ENCODE measurements at regions not wholly inside any gene's neighbourhood (a gene's known extent, or its start where the extent isn't known, plus 50 kb on each side); places are given as distances from the start of the nearest gene placed in this dataset.

DNA sequence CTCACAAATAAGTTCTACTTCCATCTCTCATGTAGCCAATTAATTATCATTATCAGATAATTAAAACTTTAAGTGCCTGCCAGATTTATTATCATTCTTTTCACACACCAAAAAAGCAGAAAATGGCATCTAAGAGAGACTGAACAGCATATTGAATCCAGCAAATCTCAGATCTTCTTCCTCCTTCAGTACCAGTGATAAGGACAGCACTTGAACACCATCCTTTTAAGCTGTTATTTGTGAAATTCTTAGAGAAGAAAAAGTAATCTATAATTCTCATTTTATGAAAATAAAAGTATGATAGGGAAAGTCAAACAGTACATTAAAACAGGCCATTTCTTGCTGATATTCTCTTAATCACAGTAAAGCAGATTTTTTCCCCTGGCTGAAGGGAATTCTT, 104.5 kb downstream of the ELAPOR2 start:
- TF ChIP-seq, protein P1, sequence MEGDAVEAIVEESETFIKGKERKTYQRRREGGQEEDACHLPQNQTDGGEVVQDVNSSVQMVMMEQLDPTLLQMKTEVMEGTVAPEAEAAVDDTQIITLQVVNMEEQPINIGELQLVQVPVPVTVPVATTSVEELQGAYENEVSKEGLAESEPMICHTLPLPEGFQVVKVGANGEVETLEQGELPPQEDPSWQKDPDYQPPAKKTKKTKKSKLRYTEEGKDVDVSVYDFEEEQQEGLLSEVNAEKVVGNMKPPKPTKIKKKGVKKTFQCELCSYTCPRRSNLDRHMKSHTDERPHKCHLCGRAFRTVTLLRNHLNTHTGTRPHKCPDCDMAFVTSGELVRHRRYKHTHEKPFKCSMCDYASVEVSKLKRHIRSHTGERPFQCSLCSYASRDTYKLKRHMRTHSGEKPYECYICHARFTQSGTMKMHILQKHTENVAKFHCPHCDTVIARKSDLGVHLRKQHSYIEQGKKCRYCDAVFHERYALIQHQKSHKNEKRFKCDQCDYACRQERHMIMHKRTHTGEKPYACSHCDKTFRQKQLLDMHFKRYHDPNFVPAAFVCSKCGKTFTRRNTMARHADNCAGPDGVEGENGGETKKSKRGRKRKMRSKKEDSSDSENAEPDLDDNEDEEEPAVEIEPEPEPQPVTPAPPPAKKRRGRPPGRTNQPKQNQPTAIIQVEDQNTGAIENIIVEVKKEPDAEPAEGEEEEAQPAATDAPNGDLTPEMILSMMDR (IDR thresholded peaks at IDR 0.05; ENCODE audit: insufficient read depth, low read length, severe bottlenecking): no peak
- FAIRE-seq: no peak

DNA sequence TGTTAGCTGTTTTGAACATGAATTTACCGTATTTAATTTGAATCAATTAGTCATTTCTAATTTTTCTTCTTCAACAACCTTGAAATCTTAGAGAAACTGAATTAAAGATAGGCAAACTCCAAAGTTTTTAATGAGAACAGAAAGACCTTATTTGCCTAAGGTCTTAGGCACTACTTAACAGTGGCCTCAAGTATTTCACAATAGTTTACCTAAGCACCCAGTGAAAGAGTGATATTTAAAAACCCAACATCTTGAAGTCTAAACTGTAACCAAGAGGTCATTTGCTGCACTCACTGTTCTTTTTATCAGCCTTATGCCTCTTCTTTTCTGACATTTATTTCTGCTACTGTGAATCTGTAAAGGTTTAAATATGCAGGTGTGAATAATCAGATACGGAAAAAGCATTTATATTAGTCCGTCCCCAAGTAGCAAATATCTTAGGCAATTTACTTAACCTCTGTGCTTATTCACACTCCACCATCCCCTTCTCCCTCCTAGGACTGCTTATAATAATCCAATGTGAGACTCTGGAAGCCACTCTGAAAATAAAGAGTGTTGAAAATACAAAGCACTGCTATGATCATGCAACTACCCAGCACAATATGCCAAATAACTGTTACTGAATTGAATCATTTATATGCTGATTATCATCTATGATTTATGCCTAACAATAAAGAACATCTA, 105.7 kb downstream of the ELAPOR2 start:
- no peak for FAIRE-seq
- TF ChIP-seq, protein P1 (IDR thresholded peaks at IDR 0.05; ENCODE audit: insufficient read depth, low read length, severe bottlenecking): no peak
- no peak for DNase-seq (ENCODE audit: low read depth)
- H3K27me3 ChIP-seq (ENCODE audit: control insufficient read depth, insufficient read depth, low read length): no peaks in the 10 kb centered on the region
- H3K4me3 ChIP-seq (ENCODE audit: low read depth, low read length): no peak overlapping the region
- H3K36me3 ChIP-seq (ENCODE audit: control insufficient read depth, insufficient read depth, low read length): no peaks in the 10 kb centered on the region

More for the DNA sequence above, 104.5 kb downstream of the ELAPOR2 start:
- H3K27me3 ChIP-seq (ENCODE audit: control insufficient read depth, insufficient read depth, low read length): no peaks in the 10 kb centered on the region
- no peaks in the 10 kb centered on the region for H3K36me3 ChIP-seq (ENCODE audit: control insufficient read depth, insufficient read depth, low read length)
- no peak for DNase-seq (ENCODE audit: low read depth)
- no peak overlapping the region for H3K4me3 ChIP-seq (ENCODE audit: low read depth, low read length)

- TF ChIP-seq, protein P1 (IDR thresholded peaks at IDR 0.05; ENCODE audit: insufficient read depth, low read length, severe bottlenecking): no peak
- FAIRE-seq (no peak), DNase-seq (ENCODE audit: low read depth) (no peak)
- no peaks in the 10 kb centered on the region for H3K36me3 ChIP-seq (ENCODE audit: control insufficient read depth, insufficient read depth, low read length)
- H3K27me3 ChIP-seq (ENCODE audit: control insufficient read depth, insufficient read depth, low read length): no peaks in the 10 kb centered on the region
- no peak overlapping the region for H3K4me3 ChIP-seq (ENCODE audit: low read depth, low read length)
These were observed 106.2 kb downstream of the ELAPOR2 start for GRCh38 chr7:86953219-86953618.

- TF ChIP-seq, protein P1 (IDR thresholded peaks at IDR 0.05; ENCODE audit: insufficient read depth, low read length, severe bottlenecking): no peak
- H3K27me3 ChIP-seq (ENCODE audit: control insufficient read depth, insufficient read depth, low read length): no peaks in the 10 kb centered on the region
- DNase-seq (ENCODE audit: low read depth) (no peak), FAIRE-seq (no peak)
- H3K4me3 ChIP-seq (ENCODE audit: low read depth, low read length): no peak overlapping the region
- no peaks in the 10 kb centered on the region for H3K36me3 ChIP-seq (ENCODE audit: control insufficient read depth, insufficient read depth, low read length)
These were observed 107.6 kb downstream of the ELAPOR2 start for GRCh38 chr7:86951895-86952294.

GRCh38 chr7:86950944-86951343, 108.5 kb downstream of the ELAPOR2 start:
- Histone ChIP-seq H3K27me3 (ENCODE audit: control insufficient read depth, insufficient read depth, low read length) (no peaks in the 10 kb centered on the region), H3K36me3 (ENCODE audit: control insufficient read depth, insufficient read depth, low read length) (no peaks in the 10 kb centered on the region), H3K4me3 (ENCODE audit: low read depth, low read length) (no peak overlapping the region)
- TF ChIP-seq, protein P1 (IDR thresholded peaks at IDR 0.05; ENCODE audit: insufficient read depth, low read length, severe bottlenecking): no peak
- DNase-seq (ENCODE audit: low read depth) (no peak), FAIRE-seq (no peak)

GRCh38 chr7:86950360-86950759, 109.1 kb downstream of the ELAPOR2 start:
- no peak for FAIRE-seq
- Histone ChIP-seq H3K4me3 (ENCODE audit: low read depth, low read length) (no peak overlapping the region), H3K36me3 (ENCODE audit: control insufficient read depth, insufficient read depth, low read length) (no peaks in the 10 kb centered on the region), H3K27me3 (ENCODE audit: control insufficient read depth, insufficient read depth, low read length) (no peaks in the 10 kb centered on the region)
- TF ChIP-seq, protein P1 (IDR thresholded peaks at IDR 0.05; ENCODE audit: insufficient read depth, low read length, severe bottlenecking): no peak
- no peak for DNase-seq (ENCODE audit: low read depth)

All from bronchial epithelial cell (primary cell).